GM18951 (cell line): ENCODE measurements at regions not wholly inside any gene's neighbourhood (a gene's known extent, or its start where the extent isn't known, plus 50 kb on each side); places are given as distances from the start of the nearest gene placed in this dataset.
"Not testable (repeated sequence)": the region's sequence is repeated elsewhere in the genome, so short reads cannot be mapped to it uniquely, and the experiment has no call there.

Source experiments
- POLR2A ChIP-seq: IDR thresholded peaks from 4 replicates; pipeline ENCODE4 v1.6.1; 2011; ENCODE audit warnings: mild to moderate bottlenecking; ENCODE audit not compliant: insufficient read length, insufficient read depth; ENCODE audit errors: extremely low read depth
- in situ Hi-C: fragments of 300-500 bp; cut with MboI; formaldehyde crosslinking; loops from one replicate; pipeline ENCODE4 v1.12.0; 2022; ENCODE audit warnings: low sequenced_read_pairs, mixed read lengths, inconsistent platforms; ENCODE audit not compliant: unreplicated experiment

DNA sequence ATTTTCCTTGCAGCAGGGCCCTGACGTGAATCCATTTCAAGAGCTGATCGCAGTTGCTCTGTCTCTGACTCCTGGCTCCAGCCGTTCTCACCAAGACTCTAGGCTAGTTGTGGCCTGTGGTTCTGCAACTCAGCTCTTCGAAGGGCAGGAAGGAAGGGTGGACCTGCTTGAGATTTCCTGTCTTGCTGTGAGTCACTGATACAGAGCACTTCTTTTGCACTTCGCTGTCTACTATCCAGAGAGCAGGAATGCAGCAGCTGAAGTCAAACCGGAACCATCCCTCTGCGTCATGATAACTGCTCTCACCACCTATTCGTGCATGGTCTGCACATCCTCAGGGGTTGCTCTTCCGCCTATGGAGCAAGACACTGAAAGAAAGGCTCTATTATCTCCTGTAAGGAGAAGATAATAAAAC, 59.7 kb downstream of the RAP2B start:
- no peak for TF ChIP-seq POLR2A

DNA sequence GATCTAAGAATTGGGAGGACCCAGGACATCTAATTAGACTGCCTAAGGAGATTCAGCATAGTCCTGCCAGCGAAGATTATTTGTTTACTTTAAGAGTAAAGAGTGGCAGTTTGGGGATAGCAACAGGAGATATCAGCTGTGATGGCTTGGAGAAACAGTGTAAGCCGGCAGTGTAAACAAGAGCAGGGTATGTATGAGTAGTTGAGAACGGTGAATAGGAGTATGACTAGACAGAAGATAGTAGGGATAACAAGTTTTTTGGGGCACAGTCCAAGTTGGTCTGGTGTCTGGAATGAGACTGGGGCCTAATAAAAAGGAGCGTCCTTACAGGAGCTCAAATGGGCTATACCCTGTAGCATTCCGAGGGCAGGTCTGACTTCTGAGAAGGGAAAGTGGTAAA, 64.9 kb downstream of the RAP2B start:
- in situ Hi-C loops: not testable (repeated sequence)

More for the DNA sequence above, 59.7 kb downstream of the RAP2B start:
- in situ Hi-C loops: no loop called here

DNA sequence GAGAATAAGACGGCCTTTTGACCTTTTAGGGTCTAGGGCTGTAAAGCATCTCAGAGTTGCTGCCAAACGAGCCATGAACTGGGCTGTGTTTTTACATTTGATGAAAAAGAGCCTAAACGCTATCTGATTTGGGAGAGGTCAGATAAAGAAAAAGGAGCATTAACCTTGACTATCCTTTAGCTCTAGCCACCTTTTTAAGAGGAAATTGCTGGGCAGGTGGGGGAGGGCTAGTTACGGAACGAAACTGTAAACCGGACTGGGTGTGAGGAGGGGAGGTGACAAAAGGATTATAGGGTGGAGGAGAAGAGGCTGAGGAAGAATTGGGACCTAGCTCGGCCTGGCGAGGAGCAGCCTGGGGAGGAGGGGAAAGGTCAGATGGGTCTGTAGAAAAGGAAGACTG, 68.4 kb downstream of the RAP2B start:
- in situ Hi-C loops: not testable (repeated sequence)

DNA sequence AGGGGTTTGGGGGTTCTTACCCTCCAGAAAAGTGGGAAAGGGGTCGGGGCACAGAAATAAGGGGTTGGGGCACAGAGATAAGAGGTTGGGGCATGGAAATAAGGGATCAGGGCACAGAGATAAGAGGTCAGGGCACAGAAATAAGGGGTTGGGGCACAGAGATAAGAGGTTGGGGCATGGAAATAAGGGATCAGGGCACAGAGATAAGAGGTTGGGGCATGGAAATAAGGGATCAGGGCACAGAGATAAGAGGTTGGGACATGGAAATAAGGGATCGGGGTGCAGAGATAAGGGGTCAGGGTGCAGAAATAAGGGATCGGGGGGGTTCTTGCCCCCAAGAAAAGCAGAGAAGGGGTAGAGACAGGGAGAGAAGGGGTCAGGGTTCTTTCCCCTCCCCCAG, 69.2 kb downstream of the RAP2B start:
- in situ Hi-C loops: not testable (repeated sequence)

DNA sequence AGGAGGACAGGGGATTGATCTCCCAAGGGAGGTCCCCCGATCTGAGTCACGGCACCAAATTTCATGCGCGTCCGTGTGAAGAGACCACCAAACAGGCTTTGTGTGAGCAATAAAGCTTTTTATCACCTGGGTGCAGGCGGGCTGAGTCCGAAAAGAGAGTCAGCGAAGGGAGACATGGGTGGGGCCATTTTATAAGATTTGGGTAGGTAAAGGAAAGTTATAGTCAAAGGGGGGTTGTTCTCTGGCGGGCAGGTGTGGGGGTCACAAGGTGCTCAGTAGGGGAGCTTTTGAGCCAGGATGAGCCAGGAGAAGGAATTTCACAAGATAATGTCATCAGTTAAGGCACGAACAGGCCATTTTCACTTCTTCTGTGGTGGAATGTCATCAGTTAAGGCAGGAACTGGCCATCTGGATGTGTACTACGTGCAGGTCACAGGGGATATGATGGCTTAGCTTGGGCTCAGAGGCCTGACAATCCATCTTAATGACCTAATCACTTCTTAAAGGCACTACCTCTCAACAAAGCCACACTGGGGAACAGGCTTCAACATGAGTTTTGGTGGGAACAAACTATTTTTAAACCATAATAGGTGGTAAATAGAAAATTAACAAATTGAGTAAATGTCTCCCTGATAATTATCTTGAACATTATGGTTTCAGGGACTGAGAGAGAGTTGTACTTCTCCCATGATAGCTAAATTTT, 70.2 kb downstream of the RAP2B start:
- in situ Hi-C loops: not testable (repeated sequence)

DNA sequence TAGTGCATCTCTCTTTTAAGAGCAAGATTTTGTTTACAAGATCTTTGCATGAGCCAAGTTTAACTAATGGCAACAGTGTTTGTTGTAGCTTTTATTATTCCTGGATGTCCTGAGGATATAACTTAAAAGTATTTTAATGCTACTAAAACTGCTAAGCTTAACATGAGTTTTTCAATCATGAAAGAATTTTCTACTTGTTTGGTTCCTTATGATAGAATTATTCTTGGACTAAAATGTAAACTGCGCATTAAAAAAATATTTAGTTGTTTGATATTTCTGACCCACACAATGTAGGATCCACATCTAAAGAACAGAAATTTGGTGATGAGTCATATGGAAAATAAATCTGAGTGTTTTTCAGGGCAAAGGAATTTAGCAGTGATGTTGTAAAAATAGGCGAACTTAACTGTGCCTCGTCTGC, 70.8 kb downstream of the RAP2B start:
- in situ Hi-C loops: no loop called here
- TF ChIP-seq POLR2A: no peak

DNA sequence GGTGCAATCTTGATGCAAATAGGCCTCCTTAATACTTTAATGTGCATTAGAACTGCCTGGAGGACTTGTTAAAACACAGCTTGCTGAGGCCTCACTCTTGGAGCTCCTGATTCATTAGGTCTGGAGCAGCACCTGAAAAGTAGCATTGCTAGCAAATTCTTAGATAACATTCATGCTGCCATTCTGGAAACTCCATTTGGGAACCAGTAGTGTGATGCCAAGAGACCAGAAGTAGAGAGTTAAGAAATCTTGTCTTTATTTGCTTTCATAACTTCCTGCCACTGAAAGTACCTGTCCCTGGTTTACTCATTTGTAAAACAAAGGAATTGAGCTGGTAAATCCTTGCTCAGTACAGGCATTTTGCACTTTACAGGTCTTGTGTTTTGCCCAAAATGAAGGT, 72.0 kb downstream of the RAP2B start:
- TF ChIP-seq POLR2A: no peak

DNA sequence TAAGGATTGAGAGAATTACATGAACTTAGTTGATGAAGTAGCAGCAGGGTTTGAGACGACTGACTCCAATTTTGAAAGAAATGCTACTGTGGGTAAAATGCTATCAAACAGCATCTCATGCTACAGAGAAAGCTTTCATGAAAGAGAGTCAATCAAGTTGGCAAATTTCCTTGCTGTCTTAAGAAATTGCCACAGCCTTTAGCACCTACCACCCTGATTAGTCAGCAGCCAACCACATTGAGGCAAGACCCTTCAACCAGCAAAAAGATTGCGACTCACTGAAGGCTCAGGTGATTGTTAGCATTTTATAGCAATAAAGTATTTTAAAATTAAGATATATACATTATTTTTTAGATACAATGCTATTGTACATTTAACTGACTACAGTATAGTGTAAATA, 80.9 kb downstream of the RAP2B start:
- in situ Hi-C loops: no loop called here
- no peak for TF ChIP-seq POLR2A

More for the DNA sequence above, 72.0 kb downstream of the RAP2B start:
- in situ Hi-C loops: no loop called here

DNA sequence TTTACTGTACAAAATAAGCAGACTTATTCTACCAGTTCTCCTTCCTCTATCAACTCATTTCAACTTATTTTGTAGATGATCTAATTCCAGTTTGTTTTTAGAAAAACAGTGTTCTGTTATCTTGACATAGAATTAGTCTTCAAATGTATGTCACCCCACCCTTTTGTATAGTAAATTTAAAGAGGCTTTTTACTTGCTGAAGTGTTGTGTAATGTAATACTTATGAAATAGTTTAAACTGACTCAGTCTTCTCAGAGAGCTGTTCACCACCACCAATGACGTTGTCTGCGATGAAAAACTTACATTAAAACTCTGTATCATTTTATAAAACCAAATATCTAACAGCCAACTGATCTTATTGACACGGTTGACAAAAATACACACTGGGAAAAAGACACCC, 82.9 kb downstream of the RAP2B start:
- no peak for TF ChIP-seq POLR2A
- in situ Hi-C loops: no loop called here

DNA sequence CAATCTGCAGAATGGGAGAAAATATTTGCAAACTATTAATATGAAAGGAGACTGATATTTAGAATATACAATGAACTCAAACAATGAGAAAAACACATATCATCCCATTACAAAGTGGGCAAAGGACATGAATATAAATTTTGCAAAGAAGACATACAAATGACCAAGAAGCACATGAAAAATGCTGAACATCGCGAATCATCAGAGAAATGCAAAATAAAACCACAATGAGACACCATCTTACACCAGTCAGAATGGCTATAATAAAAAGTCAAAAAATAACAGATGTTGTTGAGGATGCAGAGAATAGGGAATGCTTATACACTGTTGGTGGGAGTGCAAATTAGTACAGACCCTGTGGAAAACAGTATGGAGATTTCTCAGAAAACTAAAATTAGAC, 83.6 kb downstream of the RAP2B start:
- no peak for TF ChIP-seq POLR2A
- in situ Hi-C loops: no loop called here

DNA sequence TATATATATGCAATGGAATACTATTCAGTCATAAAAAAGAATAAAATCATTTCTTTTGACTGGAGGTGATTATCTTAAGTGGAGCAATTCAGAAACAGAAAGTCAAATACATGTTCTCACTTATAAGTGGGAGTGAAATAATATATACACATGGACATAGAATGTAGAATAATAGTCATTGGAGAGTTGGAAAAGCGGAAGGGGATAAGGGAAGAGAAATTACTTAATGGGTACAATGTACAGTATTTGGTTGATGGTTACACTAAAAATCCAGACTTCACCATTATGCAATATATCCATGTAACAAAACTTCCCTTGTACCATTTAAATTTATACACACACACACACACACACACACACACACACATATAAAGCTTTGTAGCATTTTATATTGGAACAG, 84.3 kb downstream of the RAP2B start:
- no peak for TF ChIP-seq POLR2A

DNA sequence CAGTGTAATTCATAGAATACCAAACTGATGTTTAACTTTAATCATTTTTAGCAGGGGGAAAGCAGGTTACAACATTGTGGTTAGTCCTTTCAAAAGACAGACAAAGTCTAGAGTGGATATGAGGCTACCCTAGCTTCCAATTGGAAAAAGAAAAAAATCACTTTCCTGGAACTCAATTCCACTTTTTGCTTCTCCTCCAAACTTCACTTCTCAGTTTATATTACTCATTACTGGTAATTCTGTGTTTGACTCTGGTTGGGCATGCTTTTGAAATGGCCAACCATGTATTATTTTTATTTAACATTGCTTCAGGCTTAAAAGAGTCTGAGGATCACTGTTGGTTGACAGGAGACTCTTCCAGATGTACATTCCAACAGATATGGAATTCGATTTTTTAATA, 84.8 kb downstream of the RAP2B start:
- in situ Hi-C loops: no loop called here
- TF ChIP-seq POLR2A: no peak

More for the DNA sequence above, 84.3 kb downstream of the RAP2B start:
- in situ Hi-C loops: no loop called here

DNA sequence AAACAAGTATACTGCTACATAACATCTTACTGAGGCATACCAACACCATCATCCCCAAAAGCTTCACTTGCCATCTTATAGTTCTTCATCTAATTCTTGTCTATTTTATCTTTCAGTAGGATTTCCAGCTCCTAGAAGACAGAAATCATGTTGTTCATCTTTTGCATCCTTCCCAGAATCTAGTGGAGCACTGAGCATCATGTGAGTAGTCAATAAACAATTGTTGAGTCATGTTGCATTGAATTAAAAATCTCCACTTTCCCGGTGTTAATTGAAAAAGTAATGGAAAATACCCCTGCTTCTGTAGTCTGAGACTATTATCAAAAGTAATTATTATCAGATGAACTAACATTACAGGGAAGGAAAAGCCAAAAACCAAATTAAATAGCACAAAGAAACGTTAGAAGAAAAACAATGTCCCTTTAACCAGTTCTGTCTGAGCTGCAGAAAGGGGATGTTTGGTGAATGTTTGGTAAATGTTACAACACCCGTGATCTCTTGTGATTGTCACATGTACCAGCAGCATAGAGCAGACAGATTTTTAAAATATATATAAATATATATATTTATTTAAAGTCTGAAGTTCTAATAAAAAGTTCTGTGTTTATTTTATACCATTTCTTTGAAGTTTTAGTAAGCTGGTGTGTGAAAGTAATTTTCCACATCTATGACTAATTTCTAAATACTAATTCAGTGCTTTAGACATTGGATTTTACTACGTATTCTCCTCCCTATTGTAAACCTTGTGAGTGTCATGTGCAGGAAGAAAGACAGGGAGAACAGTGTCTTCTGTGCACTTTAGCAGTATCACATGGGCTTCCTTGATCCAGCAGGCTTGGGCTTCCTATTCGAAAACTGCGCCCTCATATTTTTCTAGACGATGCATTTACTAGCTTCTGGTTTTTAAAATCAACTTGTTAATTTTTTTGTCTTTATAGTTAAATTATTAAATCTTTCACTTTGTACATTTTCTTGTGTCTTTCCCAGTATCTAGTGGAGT, 85.6 kb downstream of the RAP2B start:
- in situ Hi-C loops: no loop called here
- TF ChIP-seq POLR2A: no peak

DNA sequence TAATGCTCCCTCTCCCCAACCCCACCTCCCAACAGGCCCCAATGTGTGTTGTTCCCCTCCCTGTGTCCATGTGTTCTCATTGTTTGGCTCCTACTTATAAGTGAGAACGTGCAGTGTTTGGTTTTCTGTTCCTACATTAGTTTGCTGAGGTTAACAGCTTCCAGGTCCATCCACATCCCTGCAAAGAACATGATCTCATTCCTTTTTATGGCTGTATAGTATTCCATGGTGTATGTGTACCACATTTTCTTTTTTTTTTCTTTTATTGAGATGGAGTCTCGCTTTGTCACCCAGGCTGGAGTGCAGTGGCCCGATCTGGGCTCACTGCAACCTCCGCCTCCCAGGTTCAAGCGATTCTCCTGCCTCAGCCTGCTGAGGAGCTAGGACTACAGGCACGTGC, 86.8 kb downstream of the RAP2B start:
- in situ Hi-C loops: not testable (repeated sequence)

DNA sequence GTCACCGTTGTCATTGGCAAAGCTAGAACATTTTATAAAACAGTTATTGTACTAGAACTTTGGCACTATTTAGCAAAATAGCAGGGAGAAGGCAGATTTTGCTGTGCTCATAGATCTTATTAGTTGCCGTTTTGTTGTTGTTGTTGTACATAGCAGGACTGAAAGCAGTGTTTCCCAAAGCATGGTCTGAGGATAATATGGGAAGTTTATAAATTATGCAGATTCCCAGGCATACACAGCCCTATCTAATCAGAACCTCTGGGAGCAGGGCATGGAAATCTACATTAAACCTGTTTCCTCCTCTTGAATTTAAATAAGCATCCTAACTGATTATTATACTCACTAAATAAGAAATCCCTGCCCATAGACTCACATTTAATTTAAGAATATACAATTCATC, 87.9 kb downstream of the RAP2B start:
- TF ChIP-seq POLR2A: no peak
- in situ Hi-C loops: no loop called here
